Lung microvascular endothelial cell (primary cell): ENCODE measurements at regions not wholly inside any gene's neighbourhood (a gene's known extent, or its start where the extent isn't known, plus 50 kb on each side); places are given as distances from the start of the nearest gene placed in this dataset.
"Not testable (repeated sequence)": the region's sequence is repeated elsewhere in the genome, so short reads cannot be mapped to it uniquely, and the experiment has no call there.

Experiments
- DNase-seq, 2 donors: peaks; one replicate each; pipeline versions ENCODE4 v3.0.0 to v3.0.0-alpha.2; 2010; ENCODE audit warnings: low read depth in 2 of 2

DNA sequence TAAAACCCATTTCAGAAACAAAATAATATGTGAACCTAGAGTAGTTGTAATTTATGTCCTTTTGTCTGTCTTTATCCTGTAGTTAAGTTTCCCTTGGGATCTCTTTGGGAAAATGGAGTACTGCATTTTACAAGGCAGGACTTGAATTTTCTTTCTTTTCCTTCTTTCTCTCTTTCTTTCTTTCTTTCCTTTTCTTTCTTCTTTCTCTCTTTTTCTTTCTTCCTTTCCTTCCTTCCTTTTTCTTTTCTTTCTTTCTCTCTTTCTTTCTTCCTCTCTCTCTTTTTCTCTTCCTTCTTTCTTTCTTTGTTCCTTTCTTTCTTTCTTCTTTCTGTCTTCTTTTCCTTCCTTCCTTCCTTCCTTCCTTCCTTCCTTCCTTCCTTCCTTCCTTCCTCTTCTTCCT, 126.6 kb upstream of the NOTCH2NLA start:
- DNase-seq: not testable (repeated sequence)

DNA sequence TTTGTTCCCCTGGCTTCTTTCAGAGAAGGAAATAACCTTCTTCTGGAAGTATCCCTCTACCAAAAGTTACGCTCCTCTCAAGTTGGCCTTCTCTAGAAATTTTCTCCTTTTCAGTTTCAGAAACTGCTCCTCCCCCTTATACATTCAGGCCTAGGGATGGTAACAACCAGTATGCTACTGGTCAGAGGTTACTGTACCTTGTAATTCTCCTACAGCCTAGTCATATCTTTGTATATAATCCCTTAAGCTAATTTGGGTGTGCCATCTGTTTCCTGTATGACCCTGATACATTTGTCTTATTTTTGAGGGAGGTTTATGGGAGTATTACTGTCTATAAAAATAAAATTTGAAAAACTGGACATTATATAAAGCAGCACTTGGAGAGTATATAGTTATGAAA, 98.0 kb upstream of the NOTCH2NLA start:
- not testable (repeated sequence) for DNase-seq

DNA sequence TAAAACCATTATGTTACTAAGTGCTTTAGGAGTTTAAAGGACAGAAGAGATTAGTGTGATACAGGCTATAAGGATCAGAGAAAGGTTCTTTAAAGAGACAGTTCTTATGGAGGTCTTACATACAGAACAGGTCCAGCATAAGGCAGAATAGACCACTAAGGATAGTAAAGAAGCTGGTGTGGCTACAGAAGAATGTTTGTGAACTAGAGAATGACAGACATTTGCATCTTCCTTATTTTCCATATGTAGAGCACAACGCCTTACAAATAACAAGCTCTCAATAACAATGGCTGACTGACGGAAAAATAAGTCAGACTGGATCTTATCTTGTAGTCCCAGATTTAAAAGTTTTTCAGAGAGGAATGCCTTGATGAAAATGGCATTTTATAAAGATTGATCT, 95.6 kb upstream of the NOTCH2NLA start:
- DNase-seq: not testable (repeated sequence)

DNA sequence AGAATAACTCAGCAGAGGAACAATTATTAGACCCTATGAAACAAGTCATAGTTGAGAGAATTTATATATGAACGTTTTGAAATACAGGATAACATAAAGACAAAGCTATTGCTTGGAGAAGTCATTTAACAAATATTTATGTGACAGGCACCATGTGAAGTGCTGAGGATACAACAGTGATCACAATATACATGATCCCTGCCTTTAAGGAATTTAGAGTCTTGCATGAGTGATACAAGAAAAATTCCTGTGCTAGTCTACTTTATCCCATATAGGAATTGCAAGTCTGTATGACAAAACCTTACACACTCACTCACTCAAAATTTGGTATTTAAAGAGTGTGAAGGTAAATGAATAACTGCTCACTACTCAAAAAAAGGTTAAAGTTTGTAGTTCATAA, 94.5 kb upstream of the NOTCH2NLA start:
- DNase-seq: not testable (repeated sequence)

DNA sequence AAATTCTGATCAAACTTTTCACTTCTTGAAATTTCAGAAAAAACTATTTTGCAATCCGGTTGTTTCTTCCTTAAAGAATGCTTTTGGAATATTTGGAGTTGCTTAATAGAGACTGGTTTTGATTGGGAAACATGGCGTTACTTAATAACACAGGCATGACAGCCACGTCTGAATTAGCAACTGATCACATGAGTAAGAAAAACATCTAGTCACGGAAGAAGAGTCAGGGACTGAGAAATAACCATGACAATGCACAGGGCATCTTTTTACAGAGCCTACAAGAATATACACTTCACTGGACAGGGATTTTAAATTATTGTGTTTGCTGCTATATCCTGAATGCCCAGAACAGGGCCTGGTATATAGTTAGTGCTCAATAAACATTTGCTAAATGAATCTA, 94.1 kb upstream of the NOTCH2NLA start:
- DNase-seq: not testable (repeated sequence)

DNA sequence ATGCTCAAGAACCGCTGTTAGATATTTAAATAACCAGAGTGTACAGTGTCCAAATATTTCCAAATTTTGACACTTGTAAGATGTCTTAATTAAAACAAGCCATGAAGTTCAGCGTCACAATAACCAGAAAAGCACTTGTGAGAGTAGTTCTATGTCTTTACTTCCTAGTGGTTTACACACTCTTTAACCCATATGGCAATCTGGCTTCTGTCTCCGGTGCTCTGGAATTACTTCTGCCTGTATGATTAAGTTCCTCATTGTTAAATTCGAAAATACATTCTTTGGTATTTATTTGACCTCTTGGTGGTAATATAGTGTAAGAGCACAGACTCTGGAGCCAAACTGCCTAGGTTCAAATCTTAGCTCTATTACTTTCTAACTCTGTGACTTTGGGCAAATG, 89.9 kb upstream of the NOTCH2NLA start:
- not testable (repeated sequence) for DNase-seq

DNA sequence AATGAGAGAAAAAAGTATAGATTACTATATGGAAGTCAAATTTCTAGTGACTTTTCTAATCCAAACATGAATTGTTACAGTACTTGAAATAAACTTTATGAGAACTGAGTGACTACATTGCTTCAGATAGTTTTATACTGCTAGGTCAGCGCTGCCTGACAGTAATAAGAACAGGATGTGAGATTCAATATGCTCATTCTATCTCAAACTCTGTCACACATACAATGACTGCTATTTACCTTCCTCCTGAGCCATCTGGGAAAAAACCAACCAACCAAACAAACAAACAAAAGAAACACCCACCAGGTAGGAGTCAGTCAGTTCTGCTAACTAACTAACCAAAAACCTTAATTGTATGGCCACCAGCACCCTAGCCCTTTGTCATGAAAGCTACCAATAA, 89.0 kb upstream of the NOTCH2NLA start:
- not testable (repeated sequence) for DNase-seq

DNA sequence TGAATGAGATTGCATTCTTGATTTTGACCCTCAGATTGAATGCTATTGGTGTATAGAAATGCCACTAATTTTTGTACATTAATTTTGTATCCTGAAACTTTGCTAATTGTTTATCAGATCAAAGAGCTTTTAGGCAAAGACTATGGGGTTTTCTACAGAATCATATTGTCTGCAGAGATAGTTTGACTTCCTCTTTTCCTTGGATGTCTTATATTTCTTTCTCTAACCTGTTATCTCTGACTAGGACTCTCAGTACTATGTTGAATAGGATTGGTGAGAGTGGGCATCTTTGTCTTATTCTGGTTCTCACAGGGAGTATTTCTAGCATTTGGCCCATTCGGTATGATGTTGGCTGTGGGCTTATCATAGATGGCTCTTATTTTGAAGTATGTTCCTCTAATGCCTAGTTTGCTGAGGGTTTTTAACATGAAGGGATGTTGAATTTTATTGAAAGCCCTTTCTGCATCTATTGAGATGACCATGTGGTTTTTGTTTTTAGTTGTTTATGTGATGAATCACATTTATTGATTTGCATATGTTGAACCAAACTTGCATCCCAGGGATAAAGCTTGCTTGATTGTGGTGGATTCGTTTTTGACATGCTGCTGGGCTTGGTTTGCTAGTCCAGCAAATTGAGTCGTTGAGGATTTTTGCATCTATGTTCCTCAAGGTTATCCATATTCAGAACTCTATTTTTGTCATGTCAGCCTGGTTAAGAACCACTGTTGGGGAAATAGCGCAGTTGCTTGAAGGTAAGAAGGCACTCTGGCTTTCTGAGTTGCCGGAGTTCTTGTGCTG, 85.8 kb upstream of the NOTCH2NLA start:
- DNase-seq: not testable (repeated sequence)

DNA sequence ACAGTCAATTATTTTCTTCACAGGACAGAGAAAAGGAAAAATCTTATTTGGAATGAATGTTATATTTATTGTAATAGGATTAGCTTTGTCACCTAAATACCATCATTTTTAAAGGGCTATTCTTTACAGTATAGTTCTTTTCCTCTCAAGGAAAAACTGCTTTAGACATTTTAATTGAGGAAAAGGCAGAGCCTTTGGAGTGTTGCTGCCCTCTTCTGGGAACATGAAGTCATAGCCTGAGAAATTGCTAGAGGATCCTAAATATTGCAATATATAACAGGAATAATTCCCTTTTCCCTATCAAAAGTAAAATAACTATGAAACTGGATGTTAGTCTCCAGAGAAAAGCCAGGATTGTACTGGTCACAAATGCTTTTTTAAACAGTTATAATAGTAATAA, 81.8 kb upstream of the NOTCH2NLA start:
- not testable (repeated sequence) for DNase-seq

DNA sequence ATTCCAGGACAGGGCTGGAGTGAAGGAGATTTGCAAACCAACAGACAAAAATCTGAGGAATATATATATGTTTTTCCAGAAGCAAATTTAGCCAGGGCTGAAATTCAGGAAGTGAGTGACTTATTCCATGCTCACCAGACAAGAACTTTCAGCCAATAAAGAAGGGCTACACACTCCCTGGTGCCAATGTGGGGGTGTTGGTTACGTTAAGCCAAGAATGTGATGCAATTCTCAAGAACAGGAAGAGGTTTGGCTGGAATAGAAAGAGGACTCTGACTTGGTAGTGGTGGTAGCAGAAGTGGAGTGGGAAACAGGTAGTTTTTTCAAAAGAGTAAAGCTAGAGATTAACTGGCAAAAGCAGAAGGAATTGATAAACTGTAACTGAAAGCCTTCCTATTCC, 80.6 kb upstream of the NOTCH2NLA start:
- DNase-seq: not testable (repeated sequence)

DNA sequence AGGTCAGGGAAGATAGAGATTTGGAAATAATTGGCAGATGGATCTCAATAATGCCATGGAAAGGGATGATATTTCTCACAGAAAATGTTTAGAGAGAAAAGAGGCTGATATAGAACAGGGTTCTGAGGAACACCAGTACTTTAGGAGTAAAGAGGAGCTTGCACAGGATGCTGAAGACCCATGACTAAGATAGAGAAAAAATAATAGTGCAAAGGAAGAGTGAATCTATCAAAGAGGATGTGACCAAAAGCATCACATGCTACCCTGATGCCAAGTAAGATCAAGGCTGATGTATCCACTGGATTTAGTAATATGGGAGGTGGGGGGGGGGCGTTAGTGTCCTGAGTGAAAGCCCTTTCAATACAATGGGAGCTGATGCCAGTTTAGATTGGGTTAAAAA, 80.1 kb upstream of the NOTCH2NLA start:
- DNase-seq: not testable (repeated sequence)

DNA sequence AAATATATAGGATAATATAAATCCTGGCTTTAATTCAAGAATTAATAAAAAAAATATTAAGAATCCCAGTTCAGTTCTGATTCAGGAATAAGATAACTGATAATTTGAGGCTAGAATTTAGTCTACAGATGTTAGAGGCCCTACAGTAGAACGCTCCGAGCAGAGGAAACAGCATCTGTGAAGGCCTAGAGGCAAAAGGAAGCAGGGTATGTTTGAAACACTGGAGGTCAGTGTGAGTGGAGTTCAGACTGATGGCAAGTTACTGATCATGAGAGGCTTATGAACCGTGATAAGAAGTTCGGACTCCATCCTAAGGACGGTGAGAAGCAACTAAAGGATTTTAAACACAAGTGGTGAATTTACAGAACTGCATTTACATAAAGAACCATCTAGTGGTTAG, 79.3 kb upstream of the NOTCH2NLA start:
- DNase-seq: not testable (repeated sequence)

DNA sequence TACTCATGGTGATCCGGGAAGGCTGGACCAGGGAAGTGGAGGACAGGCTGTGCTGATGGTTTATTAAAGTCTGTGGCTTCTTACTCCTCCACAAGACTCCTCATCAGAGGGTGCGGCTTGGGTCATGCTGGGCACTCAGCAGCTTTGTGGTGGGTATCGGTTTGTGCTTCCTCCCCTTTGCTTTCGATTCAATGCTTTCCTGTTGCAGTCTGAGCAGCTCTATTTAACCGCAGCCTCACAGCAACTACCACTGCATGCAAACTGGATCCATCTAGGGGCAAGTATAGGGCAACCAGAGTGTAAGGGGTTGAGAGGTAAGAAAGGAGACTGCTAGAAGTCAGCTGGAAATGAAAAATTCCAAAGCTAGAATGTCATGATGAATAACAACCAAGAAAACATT, 78.8 kb upstream of the NOTCH2NLA start:
- DNase-seq: not testable (repeated sequence)

DNA sequence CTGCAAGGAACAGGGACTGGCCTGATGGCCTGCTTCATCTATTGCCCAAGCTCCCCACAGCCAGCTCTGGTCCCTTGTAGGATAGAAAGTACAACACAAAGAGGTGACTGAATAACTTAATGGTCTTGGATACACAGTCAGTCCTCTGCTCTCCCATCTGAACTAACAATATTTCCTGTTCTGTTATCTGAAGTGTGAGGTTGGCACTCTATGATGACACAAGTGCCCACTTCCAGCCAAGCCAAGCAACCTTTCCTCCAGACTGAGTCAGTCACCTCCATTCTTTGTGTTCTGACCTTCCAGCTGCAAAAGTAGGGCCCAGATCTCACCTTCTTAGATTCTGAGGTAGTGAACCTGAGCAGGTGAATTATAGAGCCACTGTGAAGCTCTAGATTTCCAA, 77.8 kb upstream of the NOTCH2NLA start:
- not testable (repeated sequence) for DNase-seq

DNA sequence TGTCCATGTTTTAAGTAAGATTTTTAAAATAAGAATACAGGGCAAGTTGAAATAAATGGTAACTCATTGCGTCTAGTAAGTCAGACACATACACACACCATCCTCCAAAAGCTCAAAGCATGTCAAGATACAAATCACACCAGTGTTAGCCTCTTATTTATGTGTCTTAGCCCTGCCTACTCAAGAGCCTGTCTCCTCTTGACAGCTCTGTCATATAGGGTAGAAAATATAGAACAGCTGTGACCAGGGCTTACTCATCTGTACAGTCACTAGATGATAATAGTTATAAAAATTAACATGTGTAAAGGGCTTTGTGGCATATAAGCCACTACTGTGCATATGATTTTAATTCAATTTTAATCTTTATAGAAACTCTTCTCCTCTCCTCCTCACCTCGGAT, 76.6 kb upstream of the NOTCH2NLA start:
- DNase-seq: not testable (repeated sequence)

DNA sequence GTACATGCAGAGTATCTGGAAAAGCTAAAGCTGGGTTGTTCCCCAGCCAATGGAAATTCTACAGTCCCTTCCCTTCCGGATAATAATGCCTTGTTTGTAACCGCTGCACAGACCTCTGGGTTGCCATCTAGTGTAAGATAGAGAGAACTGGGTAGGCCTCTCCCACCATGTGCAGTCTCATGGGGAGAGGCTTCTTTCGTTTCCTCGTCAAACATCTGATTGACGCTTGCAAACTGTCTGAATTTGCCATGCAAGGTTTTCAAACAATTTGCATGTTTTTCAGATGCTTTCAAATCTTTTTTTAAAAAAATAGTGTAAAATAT, 69.7 kb upstream of the NOTCH2NLA start:
- DNase-seq: not testable (repeated sequence)

DNA sequence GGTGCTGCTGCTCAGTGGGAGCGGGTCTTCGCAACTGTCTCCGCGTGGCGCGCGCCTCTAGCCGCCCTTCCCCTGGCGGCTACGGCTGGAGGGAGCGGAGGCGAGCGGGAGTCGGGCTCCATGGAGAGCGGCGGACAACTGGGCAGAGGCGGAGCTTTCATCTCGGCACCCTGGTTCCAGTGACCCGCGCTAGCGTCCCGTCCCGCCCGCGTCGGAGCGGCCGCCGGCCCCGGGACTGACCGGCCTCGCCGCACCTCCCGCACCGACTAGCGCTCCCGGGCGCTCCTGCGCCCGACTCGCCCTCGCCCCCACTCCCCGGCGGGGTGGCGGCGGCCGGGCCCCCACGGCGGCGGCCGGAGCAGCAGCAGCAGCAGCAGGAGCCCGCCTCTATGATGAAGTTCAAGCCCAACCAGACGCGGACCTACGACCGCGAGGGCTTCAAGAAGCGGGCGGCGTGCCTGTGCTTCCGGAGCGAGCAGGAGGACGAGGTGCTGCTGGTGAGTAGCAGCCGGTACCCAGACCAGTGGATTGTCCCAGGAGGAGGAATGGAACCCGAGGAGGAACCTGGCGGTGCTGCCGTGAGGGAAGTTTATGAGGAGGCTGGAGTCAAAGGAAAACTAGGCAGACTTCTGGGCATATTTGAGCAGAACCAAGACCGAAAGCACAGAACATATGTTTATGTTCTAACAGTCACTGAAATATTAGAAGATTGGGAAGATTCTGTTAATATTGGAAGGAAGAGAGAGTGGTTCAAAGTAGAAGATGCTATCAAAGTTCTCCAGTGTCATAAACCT, 69.2 kb upstream of the NOTCH2NLA start:
- not testable (repeated sequence) for DNase-seq

DNA sequence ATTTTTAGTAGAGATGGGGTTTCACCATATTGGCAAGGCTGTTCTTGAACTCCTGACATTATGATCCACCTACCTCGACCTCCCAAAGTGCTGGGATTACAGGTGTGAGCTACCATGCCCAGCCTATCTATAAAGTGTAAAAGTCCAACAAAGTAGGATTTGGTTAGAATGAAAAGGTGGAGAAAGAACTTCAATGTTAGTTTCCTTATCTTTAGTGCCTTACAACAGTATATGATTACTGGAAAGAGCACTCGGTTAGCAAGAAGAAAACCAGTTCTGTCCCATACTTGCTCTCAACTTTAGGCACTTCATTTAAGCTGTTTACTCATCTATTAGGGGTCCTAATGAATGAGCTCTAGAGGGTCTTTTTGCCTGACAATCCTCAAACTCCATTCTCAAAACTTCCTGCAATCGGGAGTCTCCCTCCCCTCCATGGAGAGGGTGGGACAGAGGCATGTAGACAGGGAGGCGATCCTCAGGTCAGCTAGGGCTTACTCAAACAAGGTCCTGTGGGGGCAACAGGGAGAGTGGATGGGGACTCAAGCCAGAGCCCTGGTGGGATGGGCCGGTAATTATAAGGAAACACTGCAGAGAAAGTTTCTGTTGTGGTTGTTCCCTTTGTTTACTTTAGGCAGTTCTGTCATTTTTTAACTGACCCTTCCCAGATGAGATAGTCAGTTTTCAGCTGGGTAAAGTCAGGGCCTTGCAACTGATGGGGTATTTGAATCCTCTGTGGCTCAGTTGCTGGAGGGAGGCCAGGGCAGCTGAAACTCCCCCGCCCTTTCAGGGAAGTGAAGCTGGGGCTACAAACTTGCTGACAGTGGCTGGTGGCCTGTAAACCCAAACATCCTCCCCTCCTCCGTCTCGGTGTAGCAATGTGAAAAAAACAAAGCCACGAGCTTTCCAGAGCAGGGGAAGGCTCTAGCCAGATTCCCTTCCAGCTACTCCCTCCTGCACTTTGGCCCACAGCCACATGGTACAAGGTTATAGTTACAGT, 64.4 kb upstream of the NOTCH2NLA start:
- DNase-seq: not testable (repeated sequence)

DNA sequence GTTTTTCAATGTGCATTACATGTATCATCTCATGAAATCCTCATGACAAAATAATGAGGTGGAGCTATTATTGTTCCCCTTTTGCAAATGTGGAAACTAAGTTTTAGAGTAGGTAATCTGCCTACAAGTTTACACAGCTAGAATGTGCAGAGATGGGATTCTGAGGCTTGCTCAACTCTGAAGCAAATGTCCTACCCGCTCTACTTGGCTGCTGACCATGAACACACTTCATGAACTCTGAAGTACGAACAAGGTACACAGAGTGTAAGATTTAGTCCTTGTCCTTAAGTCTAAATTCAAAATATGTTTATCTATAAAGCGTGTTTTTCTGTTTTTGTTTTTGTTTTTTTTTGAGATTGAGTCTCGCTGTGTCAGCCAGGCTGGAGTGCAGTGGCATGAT, 63.6 kb upstream of the NOTCH2NLA start:
- DNase-seq: not testable (repeated sequence)

DNA sequence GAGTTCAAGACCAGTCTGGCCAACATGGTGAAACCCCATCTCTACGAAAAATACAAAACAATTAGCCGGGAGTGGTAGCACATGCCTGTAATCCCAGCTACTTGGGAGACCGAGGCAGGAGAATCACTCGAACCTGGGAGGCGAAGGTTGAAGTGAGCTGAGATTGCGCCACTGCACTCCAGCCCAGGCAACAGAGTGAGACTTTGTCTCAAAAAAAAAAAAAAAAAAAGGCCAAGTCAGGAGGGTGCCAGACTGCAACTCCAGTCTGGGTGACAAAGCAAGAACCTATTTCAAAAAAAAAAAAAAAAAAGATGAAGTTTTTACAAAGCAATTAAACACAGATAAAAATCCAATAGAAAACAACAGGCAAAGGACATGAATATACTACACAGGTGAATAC, 59.1 kb upstream of the NOTCH2NLA start:
- not testable (repeated sequence) for DNase-seq

DNA sequence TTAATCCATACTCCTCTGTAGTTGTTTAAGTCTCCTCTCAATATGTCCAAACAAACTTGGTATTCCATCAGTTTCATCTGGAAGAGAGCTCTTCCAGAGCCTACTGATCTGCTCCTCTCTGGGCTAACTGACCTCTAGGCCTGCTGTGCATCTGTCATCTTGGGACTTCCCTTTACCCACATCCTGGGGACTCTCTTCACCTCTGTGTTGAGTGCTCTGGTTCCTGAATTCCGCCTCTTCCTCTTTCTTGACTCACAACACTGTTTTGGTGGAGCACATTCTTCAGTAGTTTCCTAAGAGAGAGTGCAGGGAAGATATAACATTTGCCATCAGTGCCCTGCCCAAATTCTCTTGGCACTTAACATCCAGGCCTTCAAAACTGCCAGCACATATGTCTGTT, 55.9 kb upstream of the NOTCH2NLA start:
- DNase-seq: not testable (repeated sequence)

DNA sequence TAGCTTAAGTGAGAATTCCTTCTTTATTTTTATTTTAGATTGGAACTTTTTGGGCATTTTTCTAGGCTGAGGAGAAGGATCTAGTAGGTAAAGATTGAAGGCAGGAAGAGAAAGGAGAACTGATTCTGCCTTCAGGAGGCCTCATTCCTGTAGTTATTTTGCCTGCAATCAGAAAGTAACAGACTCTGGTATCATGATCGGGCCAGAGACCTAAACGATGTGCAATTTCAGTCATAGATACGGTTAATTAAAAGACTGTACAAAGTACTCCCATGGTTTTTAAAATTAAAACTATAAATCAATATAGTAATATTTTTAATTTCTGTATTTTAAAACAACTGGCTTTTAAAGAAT, 54.7 kb upstream of the NOTCH2NLA start:
- not testable (repeated sequence) for DNase-seq
